HG03378 (cell line): ENCODE measurements at regions not wholly inside any gene's neighbourhood (a gene's known extent, or its start where the extent isn't known, plus 50 kb on each side); places are given as distances from the start of the nearest gene placed in this dataset.
"Not testable (repeated sequence)": the region's sequence is repeated elsewhere in the genome, so short reads cannot be mapped to it uniquely, and the experiment has no call there.

ENCODE experiments used
- ATAC-seq: cut with Tn5 transposase; IDR thresholded peaks from one replicate; pipeline ENCODE4 v1.9.1; 2021; ENCODE audit warnings: mild to moderate bottlenecking, moderate library complexity; ENCODE audit not compliant: unreplicated experiment

- no peak for ATAC-seq
Observed at GRCh38 chr3:181279239-181279565, 289.7 kb upstream of the DNAJC19 start.

- ATAC-seq, result no peak
Observed at GRCh38 chr3:181278468-181279238, 289.1 kb upstream of the DNAJC19 start.

- no peak for ATAC-seq
Observed at GRCh38 chr3:181276358-181276896, 286.9 kb upstream of the DNAJC19 start.

- ATAC-seq, result no peak
Observed at GRCh38 chr3:181274025-181274424, 284.5 kb upstream of the DNAJC19 start.

- ATAC-seq, result no peak
Observed at GRCh38 chr3:181267312-181267711, 277.8 kb upstream of the DNAJC19 start.

GRCh38 chr3:181265750-181266333, 276.3 kb upstream of the DNAJC19 start:
- peak; percentile 89 for ATAC-seq

GRCh38 chr3:181264486-181264885, 274.9 kb upstream of the DNAJC19 start:
- ATAC-seq, result no peak

- no peak for ATAC-seq
Observed at GRCh38 chr3:181253796-181254195, 264.3 kb upstream of the DNAJC19 start.

- ATAC-seq, result no peak
Observed at GRCh38 chr3:181252631-181253030, 263.1 kb upstream of the DNAJC19 start.

- ATAC-seq, result no peak
Observed at GRCh38 chr3:181250714-181251113, 261.2 kb upstream of the DNAJC19 start.

- ATAC-seq, result no peak
Observed at GRCh38 chr3:181239441-181239840, 249.9 kb upstream of the DNAJC19 start.

- ATAC-seq, result no peak
Observed at GRCh38 chr3:181230258-181230657, 240.7 kb upstream of the DNAJC19 start.

- no peak for ATAC-seq
Observed at GRCh38 chr3:181213347-181213746, 223.8 kb upstream of the DNAJC19 start.

GRCh38 chr3:181212271-181212670, 222.7 kb upstream of the DNAJC19 start:
- no peak for ATAC-seq

- no peak for ATAC-seq
Observed at GRCh38 chr3:181210275-181210674, 220.7 kb upstream of the DNAJC19 start.

GRCh38 chr3:181189556-181189955, 200.0 kb upstream of the DNAJC19 start:
- no peak for ATAC-seq

- ATAC-seq, result no peak
Observed at GRCh38 chr3:181183764-181184163, 194.2 kb upstream of the DNAJC19 start.

- ATAC-seq, result not testable (repeated sequence)
Observed at GRCh38 chr3:181183057-181183456, 193.5 kb upstream of the DNAJC19 start.

GRCh38 chr3:181178991-181179390, 189.5 kb upstream of the DNAJC19 start:
- ATAC-seq, result no peak

GRCh38 chr3:181176601-181177000, 187.1 kb upstream of the DNAJC19 start:
- no peak for ATAC-seq

GRCh38 chr3:181174676-181175233, 185.2 kb upstream of the DNAJC19 start:
- no peak for ATAC-seq

GRCh38 chr3:181174022-181174421, 184.5 kb upstream of the DNAJC19 start:
- no peak for ATAC-seq
